ENCODE measurements at regions not wholly inside any gene's neighbourhood (a gene's known extent, or its start where the extent isn't known, plus 50 kb on each side); places are given as distances from the start of the nearest gene placed in this dataset.

DNA sequence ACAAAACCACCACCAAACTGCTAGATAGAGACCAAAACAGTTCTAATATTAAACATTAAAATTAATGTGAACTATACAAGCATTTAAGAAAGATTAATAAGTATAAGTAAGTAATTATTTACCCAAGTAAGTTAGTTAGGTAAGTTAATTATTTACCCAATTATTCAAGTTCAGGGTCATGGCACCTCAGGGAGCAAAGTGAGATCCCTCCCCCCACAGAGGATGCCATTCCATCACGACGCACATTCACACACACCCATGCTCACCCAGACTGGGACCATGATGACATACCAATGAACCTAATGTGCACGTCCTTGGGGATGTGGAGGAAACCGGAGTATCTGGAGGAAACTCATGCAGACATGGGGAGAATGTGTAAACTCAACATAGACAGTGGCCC is 229.1 kb downstream of the NR2F2 start:
- TF ChIP-seq, protein P1, sequence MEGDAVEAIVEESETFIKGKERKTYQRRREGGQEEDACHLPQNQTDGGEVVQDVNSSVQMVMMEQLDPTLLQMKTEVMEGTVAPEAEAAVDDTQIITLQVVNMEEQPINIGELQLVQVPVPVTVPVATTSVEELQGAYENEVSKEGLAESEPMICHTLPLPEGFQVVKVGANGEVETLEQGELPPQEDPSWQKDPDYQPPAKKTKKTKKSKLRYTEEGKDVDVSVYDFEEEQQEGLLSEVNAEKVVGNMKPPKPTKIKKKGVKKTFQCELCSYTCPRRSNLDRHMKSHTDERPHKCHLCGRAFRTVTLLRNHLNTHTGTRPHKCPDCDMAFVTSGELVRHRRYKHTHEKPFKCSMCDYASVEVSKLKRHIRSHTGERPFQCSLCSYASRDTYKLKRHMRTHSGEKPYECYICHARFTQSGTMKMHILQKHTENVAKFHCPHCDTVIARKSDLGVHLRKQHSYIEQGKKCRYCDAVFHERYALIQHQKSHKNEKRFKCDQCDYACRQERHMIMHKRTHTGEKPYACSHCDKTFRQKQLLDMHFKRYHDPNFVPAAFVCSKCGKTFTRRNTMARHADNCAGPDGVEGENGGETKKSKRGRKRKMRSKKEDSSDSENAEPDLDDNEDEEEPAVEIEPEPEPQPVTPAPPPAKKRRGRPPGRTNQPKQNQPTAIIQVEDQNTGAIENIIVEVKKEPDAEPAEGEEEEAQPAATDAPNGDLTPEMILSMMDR (IDR thresholded peaks at IDR 0.05) = no peak
- TF ChIP-seq POLR2A (IDR thresholded peaks at IDR 0.05) = no peak
- 84 to 91% (median 89%) methylated on average over 4 of the region's 4 CpGs for WGBS, 4 donors
- no peak overlapping the region for H3K27ac ChIP-seq
- no peaks in the 10 kb centered on the region for H3K36me3 ChIP-seq
- ATAC-seq (no peak), DNase-seq (no peak)
- H3K4me3 ChIP-seq = no peak overlapping the region
- H3K9me3 ChIP-seq = peaks cover 0 to 9% (median 0%) of the 10 kb centered on the region in 12 donors
- H3K4me1 ChIP-seq = no peaks in the 10 kb centered on the region
- intact Hi-C loops (cut with DNase I) = no loop called here
- no peaks in the 10 kb centered on the region for H3K27me3 ChIP-seq

DNA sequence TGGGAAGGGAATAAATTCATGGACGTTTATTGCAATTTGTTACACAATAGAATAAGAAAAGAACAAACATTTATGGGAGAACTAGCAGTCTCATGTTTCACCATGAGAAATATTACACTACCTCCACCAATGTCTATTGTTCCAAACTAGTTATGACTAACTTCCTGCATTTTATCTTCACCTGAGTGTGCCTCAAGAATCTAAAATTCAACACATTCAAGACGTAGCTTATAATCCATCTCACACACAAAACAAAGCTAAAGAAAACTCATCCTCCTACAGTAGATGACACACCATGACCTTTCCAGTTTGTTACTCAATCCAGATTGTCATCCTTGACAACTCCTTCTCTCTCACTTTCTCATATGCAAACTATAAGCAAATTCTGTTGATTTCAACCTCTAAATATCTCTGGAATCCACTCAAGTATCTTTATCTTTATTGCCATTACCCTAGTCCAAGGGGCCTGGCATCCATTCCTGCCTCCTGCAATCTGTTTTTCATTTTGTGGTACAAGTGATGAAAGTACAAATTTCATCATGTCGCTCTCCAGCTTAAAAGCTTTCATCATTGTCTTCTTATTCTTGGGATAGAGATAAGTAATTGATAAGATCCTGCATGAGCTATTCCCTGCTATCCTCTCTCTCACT is 229.9 kb downstream of the NR2F2 start:
- no peaks in the 10 kb centered on the region for H3K4me1 ChIP-seq
- intact Hi-C loops (cut with DNase I) = no loop called here
- H3K36me3 ChIP-seq = no peaks in the 10 kb centered on the region
- DNase-seq (no peak), ATAC-seq (no peak)
- peaks cover 0 to 10% (median 0%) of the 10 kb centered on the region in 12 donors for H3K9me3 ChIP-seq
- WGBS, 4 donors = 43 to 58% (median 48%) methylated on average over 3 of the region's 3 CpGs
- no peaks in the 10 kb centered on the region for H3K27me3 ChIP-seq
- TF ChIP-seq, protein P1 (IDR thresholded peaks at IDR 0.05) = no peak
- TF ChIP-seq POLR2A (IDR thresholded peaks at IDR 0.05) = no peak
- no peak overlapping the region for H3K4me3 ChIP-seq
- H3K27ac ChIP-seq = no peak overlapping the region

DNA sequence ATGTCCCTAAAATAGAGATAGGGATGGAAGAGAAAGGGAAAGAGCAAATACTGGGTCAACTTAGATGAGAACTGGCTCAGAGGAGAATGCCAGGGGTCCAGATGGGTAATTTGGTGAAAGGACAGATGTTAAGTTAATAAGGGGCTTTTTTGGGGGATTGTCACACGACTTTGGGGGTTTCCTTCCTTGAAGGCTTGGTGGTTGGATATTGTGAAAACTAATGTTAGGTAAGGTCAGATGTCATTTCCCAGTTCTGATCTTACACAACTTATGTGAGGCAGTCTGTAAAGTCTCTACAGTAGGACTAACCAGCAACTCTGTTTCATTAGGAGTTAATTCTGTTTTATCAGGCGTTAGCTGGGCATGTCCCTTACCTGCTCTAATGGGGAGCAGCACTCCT is 231.1 kb downstream of the NR2F2 start:
- no peak for ATAC-seq
- no peaks in the 10 kb centered on the region for H3K27me3 ChIP-seq
- no peaks in the 10 kb centered on the region for H3K36me3 ChIP-seq
- no peak overlapping the region for H3K27ac ChIP-seq
- no peaks in the 10 kb centered on the region for H3K4me1 ChIP-seq
- DNase-seq = no peak
- intact Hi-C loops (cut with DNase I) = no loop called here
- H3K4me3 ChIP-seq = no peak overlapping the region
- H3K9me3 ChIP-seq = peaks cover 0 to 10% (median 0%) of the 10 kb centered on the region in 12 donors
- WGBS, 4 donors = 67 to 84% (median 70%) methylated on average over 2 of the region's 2 CpGs
- no peak for TF ChIP-seq POLR2A (IDR thresholded peaks at IDR 0.05)
- TF ChIP-seq, protein P1 (IDR thresholded peaks at IDR 0.05) = no peak

DNA sequence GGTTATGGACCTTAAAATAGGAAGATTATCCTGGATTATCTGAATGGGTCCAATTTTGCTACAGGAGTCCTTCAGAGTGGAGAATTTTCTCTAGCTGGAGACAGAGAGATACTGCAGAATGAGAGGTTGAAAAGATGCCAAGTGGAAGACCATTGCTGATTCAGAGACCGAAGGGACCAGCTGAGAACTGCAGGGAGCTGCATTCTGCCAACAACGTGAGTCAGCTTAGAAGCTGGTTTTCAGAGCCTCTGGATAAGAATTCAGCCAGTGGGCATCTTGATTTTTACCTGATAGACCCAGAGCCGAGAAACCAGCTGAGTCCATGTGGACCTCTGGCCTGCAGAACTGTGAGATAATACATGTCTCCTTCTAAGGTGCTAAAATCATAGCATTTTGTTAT is 234.0 kb downstream of the NR2F2 start:
- Histone ChIP-seq H3K27me3 (no peaks in the 10 kb centered on the region), H3K4me3 (no peak overlapping the region), H3K9me3 (peaks cover 0 to 10% (median 0%) of the 10 kb centered on the region in 12 donors), H3K27ac (no peak overlapping the region), H3K36me3 (no peaks in the 10 kb centered on the region), H3K4me1 (no peaks in the 10 kb centered on the region)
- no peak for ATAC-seq
- DNase-seq = no peak
- 72 to 86% (median 84%) methylated on average over 3 of the region's 3 CpGs for WGBS, 4 donors
- intact Hi-C loops (cut with DNase I) = no loop called here
- TF ChIP-seq POLR2A (IDR thresholded peaks at IDR 0.05) = no peak
- TF ChIP-seq, protein P1 (IDR thresholded peaks at IDR 0.05) = no peak

All from heart left ventricle (tissue), 16 donors.